PC-3 (cell line): ENCODE measurements at regions not wholly inside any gene's neighbourhood (a gene's known extent, or its start where the extent isn't known, plus 50 kb on each side); places are given as distances from the start of the nearest gene placed in this dataset.

Experiments
- EZH2 ChIP-seq: fragments of 300-600 bp; sonication (generic); IDR thresholded peaks from one replicate; pipeline ENCODE4 v1.6.1; 2017; ENCODE audit warnings: antibody characterized with exemption, mild to moderate bottlenecking, low read length; ENCODE audit not compliant: unreplicated experiment
- EZH2phosphoT487 ChIP-seq: fragments of 300-600 bp; sonication (generic); IDR thresholded peaks from 2 replicates; pipeline ENCODE4 v1.6.1; 2018; ENCODE audit warnings: mild to moderate bottlenecking, antibody characterized with exemption, low read length, borderline replicate concordance
- TF ChIP-seq, protein P1 (sequence below): fragments of 300-600 bp; sonication (generic); conservative IDR thresholded peaks from 2 replicates; pipeline ENCODE4 v1.5.1; 2017; ENCODE audit warnings: antibody characterized with exemption, low read depth, mild to moderate bottlenecking, low read length

DNA sequence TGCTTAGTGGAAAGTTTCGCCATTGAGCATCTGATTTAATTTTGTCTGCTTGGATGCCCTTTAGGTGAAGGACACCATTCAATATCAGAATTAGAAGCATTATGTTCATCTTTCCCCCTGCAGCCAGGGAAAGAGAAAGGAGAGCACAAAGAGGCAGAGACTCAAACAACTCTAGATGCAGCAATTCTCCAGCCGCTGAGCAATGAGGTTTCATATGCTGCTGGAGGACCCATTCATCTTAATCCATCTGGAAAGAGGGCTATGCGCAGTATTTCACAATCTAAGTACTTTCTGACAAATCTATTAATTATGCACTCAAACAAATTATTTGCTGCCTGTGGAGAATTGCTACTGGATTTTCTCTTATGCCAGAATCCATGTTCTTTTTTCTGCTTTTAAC is 527.0 kb upstream of the TUSC1 start:
- TF ChIP-seq, protein P1, sequence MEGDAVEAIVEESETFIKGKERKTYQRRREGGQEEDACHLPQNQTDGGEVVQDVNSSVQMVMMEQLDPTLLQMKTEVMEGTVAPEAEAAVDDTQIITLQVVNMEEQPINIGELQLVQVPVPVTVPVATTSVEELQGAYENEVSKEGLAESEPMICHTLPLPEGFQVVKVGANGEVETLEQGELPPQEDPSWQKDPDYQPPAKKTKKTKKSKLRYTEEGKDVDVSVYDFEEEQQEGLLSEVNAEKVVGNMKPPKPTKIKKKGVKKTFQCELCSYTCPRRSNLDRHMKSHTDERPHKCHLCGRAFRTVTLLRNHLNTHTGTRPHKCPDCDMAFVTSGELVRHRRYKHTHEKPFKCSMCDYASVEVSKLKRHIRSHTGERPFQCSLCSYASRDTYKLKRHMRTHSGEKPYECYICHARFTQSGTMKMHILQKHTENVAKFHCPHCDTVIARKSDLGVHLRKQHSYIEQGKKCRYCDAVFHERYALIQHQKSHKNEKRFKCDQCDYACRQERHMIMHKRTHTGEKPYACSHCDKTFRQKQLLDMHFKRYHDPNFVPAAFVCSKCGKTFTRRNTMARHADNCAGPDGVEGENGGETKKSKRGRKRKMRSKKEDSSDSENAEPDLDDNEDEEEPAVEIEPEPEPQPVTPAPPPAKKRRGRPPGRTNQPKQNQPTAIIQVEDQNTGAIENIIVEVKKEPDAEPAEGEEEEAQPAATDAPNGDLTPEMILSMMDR = no peak
- TF ChIP-seq EZH2 (no peak), EZH2phosphoT487 (no peak)
